AG20443 (cell line): ENCODE measurements at regions not wholly inside any gene's neighbourhood (a gene's known extent, or its start where the extent isn't known, plus 50 kb on each side); places are given as distances from the start of the nearest gene placed in this dataset.

Source experiments
- DNase-seq: peaks from one replicate; pipeline ENCODE4 v3.0.0; 2012; ENCODE audit warnings: low spot score, mixed read lengths

DNA sequence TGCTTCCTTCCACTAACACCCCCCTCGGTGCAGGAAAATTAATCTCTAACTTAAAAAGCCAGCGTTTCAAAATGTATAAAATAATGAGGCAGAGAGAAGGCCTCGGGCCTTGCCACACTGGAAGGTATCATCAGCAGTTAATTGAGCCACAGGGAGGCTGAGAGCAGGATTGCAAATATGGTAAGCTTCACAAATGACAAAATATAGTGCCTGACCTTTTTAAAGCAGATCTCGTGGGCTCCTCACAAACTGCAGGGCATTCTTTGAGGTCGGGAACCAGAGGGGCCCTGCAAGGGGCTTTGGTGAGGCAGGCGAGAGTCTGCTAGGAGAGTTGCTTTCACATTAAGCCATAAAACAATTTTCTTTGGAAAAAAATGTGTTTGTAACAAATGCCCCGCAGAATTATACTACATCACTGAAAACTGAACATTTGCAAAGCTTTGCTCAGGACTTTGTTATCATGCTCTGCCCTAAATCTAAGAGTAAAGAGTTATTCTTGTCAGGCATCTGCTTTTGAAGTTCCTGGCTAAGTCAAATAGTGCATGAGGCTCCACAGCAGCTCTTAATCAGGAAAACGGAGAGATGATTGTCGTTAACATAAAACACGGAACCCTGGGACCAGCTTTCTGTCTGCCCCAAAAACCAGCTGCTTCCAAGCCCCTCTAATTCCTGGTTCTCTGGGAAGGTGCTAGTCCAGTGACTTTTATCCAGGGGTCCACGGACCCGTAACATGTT, 61.4 kb upstream of the SYT13 start:
- DNase-seq: no peak

DNA sequence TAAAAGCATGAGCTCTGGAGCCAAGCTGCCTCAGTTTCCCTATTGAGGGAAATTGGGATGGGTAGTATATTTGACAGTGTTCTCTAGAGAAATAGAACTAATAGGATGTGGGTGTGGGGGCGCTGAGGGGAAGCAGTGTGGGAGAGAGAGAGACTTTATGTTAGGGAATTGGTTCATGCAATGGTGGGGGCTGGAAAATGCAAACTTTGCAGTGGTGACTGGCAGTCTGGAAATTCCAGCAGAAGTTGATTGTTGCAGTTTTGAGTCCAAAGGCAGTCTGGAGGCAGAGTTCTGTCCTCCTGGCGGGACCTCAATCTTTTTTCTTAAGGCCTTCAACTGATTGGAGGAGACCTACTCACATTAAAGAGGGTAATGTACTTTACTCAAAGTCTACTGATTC, 59.4 kb upstream of the SYT13 start:
- DNase-seq: no peak

DNA sequence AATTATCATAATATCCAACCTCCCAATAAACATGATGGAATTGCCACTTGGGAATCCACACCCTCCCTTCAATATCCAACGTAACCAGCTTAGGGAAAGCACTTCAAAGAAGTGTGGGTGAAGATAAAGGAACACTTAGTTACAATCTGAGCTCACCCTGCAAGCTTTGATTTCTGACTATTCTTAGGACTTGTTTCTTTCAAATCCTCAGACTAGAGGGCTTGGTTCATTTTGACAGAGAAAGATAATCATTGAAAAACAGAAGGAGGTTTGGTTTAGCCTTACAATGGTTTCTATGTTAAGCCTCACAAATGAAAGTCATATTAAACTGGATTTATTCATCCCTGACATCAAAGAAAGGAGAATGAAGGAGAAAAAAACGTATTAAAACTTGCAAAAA, 57.9 kb upstream of the SYT13 start:
- DNase-seq: no peak

DNA sequence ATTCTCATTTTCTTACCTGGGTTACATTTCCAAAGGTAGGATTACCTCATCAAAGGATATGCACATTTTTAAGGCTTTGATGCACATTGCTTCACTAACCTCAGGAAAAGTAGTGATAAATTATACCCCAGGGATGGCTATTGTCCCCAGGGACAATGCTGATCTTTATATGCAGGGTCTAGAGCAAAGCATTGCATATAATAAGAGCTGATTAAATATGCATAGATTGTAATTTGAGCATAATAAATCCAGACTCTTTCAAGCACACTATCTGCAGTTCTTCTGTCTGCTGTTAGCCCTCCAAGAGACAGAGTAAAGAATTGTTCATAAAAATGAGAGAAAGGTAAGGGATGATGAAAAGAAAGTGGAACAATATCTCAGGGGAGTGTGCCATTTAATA, 57.3 kb upstream of the SYT13 start:
- DNase-seq: no peak

DNA sequence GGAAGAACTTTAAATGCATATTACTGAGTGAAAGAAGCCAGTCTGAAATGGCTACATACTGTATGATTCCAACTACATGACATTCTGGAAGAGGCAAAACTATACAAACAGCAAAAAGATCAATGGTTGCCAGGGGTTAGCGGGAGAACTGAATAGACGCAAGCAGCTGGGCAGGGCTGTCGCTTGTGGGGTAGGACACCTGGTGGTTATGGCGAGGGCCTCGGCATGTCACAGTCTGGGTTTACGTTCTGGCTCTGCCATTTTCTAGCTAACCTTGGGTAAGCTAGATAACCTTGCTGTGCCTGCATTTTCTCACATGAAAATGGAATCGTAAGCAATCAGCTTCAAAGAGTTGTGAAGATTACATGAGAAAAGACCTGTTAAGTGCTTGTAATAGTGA, 55.2 kb upstream of the SYT13 start:
- no peak for DNase-seq

- peak; percentile 96 for DNase-seq
These were observed 53.8 kb upstream of the SYT13 start for GRCh38 chr11:45339729-45340519.

DNA sequence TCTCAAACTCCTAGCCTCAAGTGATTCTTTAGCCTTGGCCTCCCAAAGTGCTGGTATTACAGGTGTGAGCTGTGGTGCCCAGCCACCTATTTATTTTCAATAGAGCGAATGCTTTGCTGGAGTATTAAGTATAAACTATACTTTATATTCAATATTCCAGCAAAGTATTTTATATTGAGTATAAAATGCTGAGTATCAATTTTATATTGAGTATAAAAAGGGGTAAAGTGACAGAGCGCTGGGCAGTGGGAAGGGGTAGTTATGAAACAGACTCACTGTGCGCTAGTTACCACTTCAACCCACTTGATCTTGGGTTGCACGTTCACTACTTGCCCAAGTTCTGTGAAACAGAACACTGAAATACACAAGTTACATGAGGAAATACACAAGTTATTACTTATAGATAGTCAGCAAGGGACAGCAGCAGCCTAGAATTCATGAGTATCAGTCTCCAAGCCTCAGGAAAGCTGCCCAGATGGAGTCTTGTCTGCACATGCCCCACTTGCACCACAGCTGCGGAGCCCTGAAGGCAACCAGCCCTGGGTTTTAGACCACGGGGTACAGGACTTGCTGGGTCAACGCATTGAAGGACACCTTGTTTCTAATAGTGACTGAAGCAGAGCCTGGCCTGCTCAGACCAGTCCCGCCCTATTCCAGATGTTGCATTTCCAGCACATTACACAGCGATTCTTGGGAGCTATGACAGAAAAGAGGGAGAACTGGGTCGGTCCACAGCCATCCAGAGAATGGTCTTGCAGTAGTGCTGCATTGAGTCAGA, 51.6 kb upstream of the SYT13 start:
- DNase-seq: no peak

- DNase-seq: no peak
These were observed 50.0 kb upstream of the SYT13 start for GRCh38 chr11:45336136-45336535.
